IMR-90 (cell line): ENCODE measurements at regions not wholly inside any gene's neighbourhood (a gene's known extent, or its start where the extent isn't known, plus 50 kb on each side); places are given as distances from the start of the nearest gene placed in this dataset.

Experiments
- ATAC-seq: fragments of 200-7000 bp; cut with Tn5 transposase; 2 replicates; pipeline ENCODE4 v1.9.1; 2020; ENCODE audit warnings: low read depth, mild to moderate bottlenecking, moderate library complexity
- BruUV-seq: library from RNA; stranded (reverse); fragments of 400-500 nt; replicated peaks from 2 replicates; lab custom pipeline; 2021; lab: Mats Ljungman, UMichigan
- CTCF ChIA-PET: fragments of 300-600 bp; formaldehyde crosslinking; extraction: SDS; loops from one replicate; lab custom pipeline; 2021; ENCODE audit warnings: antibody characterized with exemption; lab: Yijun Ruan, JAX
- POLR2A ChIA-PET: fragments of 300-600 bp; sonication (Branson Sonifier 250); formaldehyde crosslinking; loops from one replicate; lab custom pipeline; 2022; ENCODE audit warnings: antibody characterized with exemption; ENCODE audit not compliant: unreplicated experiment; lab: Charles Lee
- DNase-seq: peaks from one replicate; pipeline ENCODE4 v3.0.0; 2013
- H2AFZ ChIP-seq: replicated peaks from 2 replicates; pipeline ENCODE3; 2013; ENCODE audit warnings: low read length, mild to moderate bottlenecking; ENCODE audit not compliant: poor library complexity
- H2AK5ac ChIP-seq: 2 replicates; pipeline ENCODE4 v1.6.1; 2013; ENCODE audit warnings: low read depth, low read length, inconsistent platforms
- H2AK9ac ChIP-seq: replicated peaks from 2 replicates; pipeline ENCODE3; 2013; ENCODE audit warnings: mild to moderate bottlenecking, low read depth, low read length, moderate library complexity; ENCODE audit not compliant: poor library complexity
- H2BK120ac ChIP-seq: 2 replicates; pipeline ENCODE4 v1.6.1; 2013; ENCODE audit warnings: low read depth, low read length, inconsistent platforms
- H2BK15ac ChIP-seq: 3 replicates; pipeline ENCODE4 v1.6.1; 2013; ENCODE audit warnings: low read depth, low read length, inconsistent platforms
- H2BK20ac ChIP-seq: 2 replicates; pipeline ENCODE4 v1.6.1; 2013; ENCODE audit warnings: low read depth, mild to moderate bottlenecking, inconsistent platforms, low read length, moderate library complexity
- H2BK5ac ChIP-seq: 2 replicates; pipeline ENCODE4 v1.6.1; 2013; ENCODE audit warnings: mild to moderate bottlenecking, low read depth, low read length, inconsistent platforms; ENCODE audit not compliant: poor library complexity, severe bottlenecking
- H3K14ac ChIP-seq: replicated peaks from 2 replicates; pipeline ENCODE4 v1.6.1; 2013; ENCODE audit warnings: low read depth, low read length, inconsistent platforms
- H3K18ac ChIP-seq: 2 replicates; pipeline ENCODE4 v1.6.1; 2013; ENCODE audit warnings: low read depth, low read length, control low read depth
- H3K23ac ChIP-seq: 2 replicates; pipeline ENCODE4 v1.6.1; 2013; ENCODE audit warnings: low read depth, low read length, inconsistent platforms
- H3K27ac ChIP-seq: 2 replicates; pipeline ENCODE4 v1.5.1; 2013; ENCODE audit warnings: mild to moderate bottlenecking, control low read depth, low read length; ENCODE audit not compliant: insufficient read depth
- H3K27me3 ChIP-seq: 2 replicates; pipeline ENCODE4 v1.6.1; 2013; ENCODE audit warnings: low read length; ENCODE audit not compliant: control insufficient read depth, insufficient read depth
- H3K36me3 ChIP-seq: 2 replicates; pipeline ENCODE4 v1.6.1; 2013; ENCODE audit warnings: low read length, mixed read lengths; ENCODE audit not compliant: control insufficient read depth, insufficient read depth
- H3K4ac ChIP-seq: 2 replicates; pipeline ENCODE4 v1.6.1; 2013; ENCODE audit warnings: low read depth, low read length, inconsistent platforms
- H3K4me1 ChIP-seq: 2 replicates; pipeline ENCODE4 v1.6.1; 2013; ENCODE audit warnings: low read length, mixed read lengths; ENCODE audit not compliant: control insufficient read depth, insufficient read depth
- H3K4me2 ChIP-seq: 2 replicates; pipeline ENCODE4 v1.6.1; 2013; ENCODE audit warnings: low read depth, mild to moderate bottlenecking, control low read depth, low read length, moderate library complexity
- H3K4me3 ChIP-seq: 2 replicates; pipeline ENCODE4 v1.5.1; 2013; ENCODE audit warnings: low read depth, mild to moderate bottlenecking, control low read depth, low read length, moderate library complexity; ENCODE audit not compliant: insufficient read depth
- H3K56ac ChIP-seq: 2 replicates; pipeline ENCODE4 v1.6.1; 2013; ENCODE audit warnings: low read length, inconsistent platforms; ENCODE audit not compliant: insufficient read depth; ENCODE audit errors: extremely low read depth
- H3K79me1 ChIP-seq, 2 experiments: 2 replicates each; pipeline ENCODE4 v1.6.1; 2013; ENCODE audit warnings: low read length in 2 of 2, inconsistent platforms in 1 of 2, low read depth in 1 of 2
- H3K9ac ChIP-seq: 2 replicates; pipeline ENCODE4 v1.6.1; 2013; ENCODE audit warnings: low read depth, low read length, control low read depth
- H3K9me1 ChIP-seq: 2 replicates; pipeline ENCODE4 v1.6.1; 2013; ENCODE audit warnings: low read length, inconsistent platforms; ENCODE audit not compliant: insufficient read depth
- H3K9me3 ChIP-seq: 2 replicates; pipeline ENCODE4 v1.6.1; 2013; ENCODE audit warnings: low read length; ENCODE audit not compliant: control insufficient read depth, insufficient read depth
- H4K20me1 ChIP-seq: 2 replicates; pipeline ENCODE4 v1.6.1; 2013; ENCODE audit warnings: low read length, inconsistent platforms; ENCODE audit not compliant: insufficient read depth
- H4K5ac ChIP-seq: 2 replicates; pipeline ENCODE4 v1.6.1; 2013; ENCODE audit warnings: mild to moderate bottlenecking, low read depth, low read length, control low read depth
- H4K8ac ChIP-seq, 2 experiments: 2 replicates each; pipeline ENCODE4 v1.6.1; 2013; ENCODE audit warnings: low read depth in 2 of 2, low read length in 2 of 2, control low read depth in 1 of 2, inconsistent platforms in 1 of 2
- H4K91ac ChIP-seq: 2 replicates; pipeline ENCODE4 v1.6.1; 2013; ENCODE audit warnings: low read depth, low read length, inconsistent platforms; ENCODE audit not compliant: insufficient read depth
- CEBPB ChIP-seq: IDR thresholded peaks from 2 replicates; pipeline ENCODE4 v1.6.1; 2012; ENCODE audit warnings: low read depth, low read length, improper control_type of control experiment
- RFX5 ChIP-seq: IDR thresholded peaks from 2 replicates; pipeline ENCODE4 v1.8.0; 2012; ENCODE audit warnings: low read depth, mild to moderate bottlenecking, low read length, moderate library complexity
- WGBS, 2 experiments: methylation state at CpG; one replicate each; pipeline versions ENCODE4 v1.1.5 to v1.1.7; 2013; ENCODE audit warnings: missing lambda C conversion rate in 2 of 2; ENCODE audit not compliant: insufficient read length in 1 of 2; ENCODE audit errors: extremely low coverage in 2 of 2; 5-methylcytosine and 5-hydroxymethylcytosine counted together
- dilution Hi-C: fragments of 300-500 bp; cut with HindIII; formaldehyde crosslinking; loops from one replicate; pipeline ENCODE4 v1.14.3; 2018; ENCODE audit warnings: low sequenced_read_pairs; ENCODE audit not compliant: unreplicated experiment
- in situ Hi-C: fragments of 300-500 bp; cut with MboI; formaldehyde crosslinking; loops from 3 replicates; pipeline ENCODE4 v1.14.3; 2019; ENCODE audit warnings: low sequenced_read_pairs, inconsistent platforms, mixed read lengths
- intact Hi-C: fragments of 100-400 bp; cut with micrococcal nuclease; formaldehyde crosslinking; loops from 2 replicates; pipeline ENCODE4 v1.10.0; 2022

GRCh38 chr2:138356178-138356577 is 145.4 kb upstream of the SPOPL start:
- H2AFZ ChIP-seq = no peak overlapping the region
- no peak overlapping the region for H2BK120ac ChIP-seq
- intact Hi-C loops (no loop called here), in situ Hi-C loops (no loop called here), dilution Hi-C loops (no loop called here)
- BruUV-seq = no TSS peak
- no peak overlapping the region for H3K18ac ChIP-seq
- no peak overlapping the region for H2BK5ac ChIP-seq
- no peak overlapping the region for H2BK20ac ChIP-seq
- no peaks in the 10 kb centered on the region for H3K79me1 ChIP-seq
- no peaks in the 10 kb centered on the region for H3K27me3 ChIP-seq
- no peak overlapping the region for H2AK9ac ChIP-seq
- H3K36me3 ChIP-seq = no peaks in the 10 kb centered on the region
- H3K56ac ChIP-seq = no peak overlapping the region
- no peak overlapping the region for H3K4me3 ChIP-seq
- H3K9me1 ChIP-seq = no peaks in the 10 kb centered on the region
- peak; percentile 29 for DNase-seq
- no peak overlapping the region for H2AK5ac ChIP-seq
- peak; percentile 48; the same call in 1 of the 2 replicates for ATAC-seq
- WGBS, 2 experiments = no CpG with 5 or more reads among the region's 4 CpGs
- ChIA-PET POLR2A (no interaction called here), CTCF (no interaction called here)
- H3K4me1 ChIP-seq = no peaks in the 10 kb centered on the region
- TF ChIP-seq RFX5 (no peak), CEBPB (peak; percentile 71)
- H3K14ac ChIP-seq = no peak overlapping the region
- no peak overlapping the region for H3K27ac ChIP-seq
- H2BK15ac ChIP-seq = no peak overlapping the region
- H3K9me3 ChIP-seq = no peaks in the 10 kb centered on the region
- H4K5ac ChIP-seq = no peak overlapping the region
- H4K91ac ChIP-seq = no peak overlapping the region
- H3K4ac ChIP-seq = no peak overlapping the region
- H3K4me2 ChIP-seq = peak overlapping the region; percentile 28; the same call in 1 of the 2 replicates
- no peaks in the 10 kb centered on the region for H4K20me1 ChIP-seq
- no peak overlapping the region for H3K23ac ChIP-seq
- no peak overlapping the region for H4K8ac ChIP-seq
- H3K9ac ChIP-seq = no peak overlapping the region
